AG08396 (cell line): ENCODE measurements at regions not wholly inside any gene's neighbourhood (a gene's known extent, or its start where the extent isn't known, plus 50 kb on each side); places are given as distances from the start of the nearest gene placed in this dataset.
"Not testable (repeated sequence)": the region's sequence is repeated elsewhere in the genome, so short reads cannot be mapped to it uniquely, and the experiment has no call there.

Source experiments
- DNase-seq: peaks from one replicate; pipeline ENCODE4 v3.0.0; 2012; ENCODE audit warnings: low spot score, mixed read lengths

- not testable (repeated sequence) for DNase-seq
Measured at GRCh38 chrX:132302687-132303086, 83.4 kb upstream of the RAP2C start.

DNA sequence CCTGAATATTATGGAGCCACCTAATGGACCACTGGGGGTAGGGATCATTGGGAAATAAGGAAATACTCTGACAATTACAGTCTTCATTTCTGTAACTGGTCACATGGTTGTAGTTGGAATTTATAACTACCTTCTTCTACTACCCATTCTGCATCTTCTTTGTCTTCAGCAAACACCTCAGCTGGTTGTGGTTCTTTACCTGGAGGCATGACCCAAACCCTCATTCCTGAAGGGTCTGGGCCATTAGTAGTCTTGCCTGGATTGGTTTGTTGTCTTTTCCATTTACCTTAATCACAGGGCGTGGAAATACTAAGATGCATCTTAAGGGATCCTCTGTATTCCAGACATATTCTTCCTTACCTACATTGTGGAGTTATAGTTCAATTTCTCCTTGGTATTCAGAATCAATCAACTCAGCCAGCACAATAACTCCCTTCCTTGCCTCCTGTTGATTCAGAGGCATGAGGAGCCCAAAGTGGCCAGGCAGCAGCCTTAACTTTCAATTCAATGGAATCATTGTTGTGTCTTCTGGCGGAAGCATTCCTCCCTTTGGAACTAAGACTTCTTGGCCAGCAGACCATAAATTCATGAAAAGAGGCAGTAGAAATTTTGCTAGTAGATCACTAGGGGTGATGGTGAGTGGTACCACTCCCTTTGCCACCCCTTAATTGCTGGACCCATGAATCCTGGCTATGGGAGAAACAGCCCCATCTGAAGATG is 75.7 kb upstream of the RAP2C start:
- no peak for DNase-seq

DNA sequence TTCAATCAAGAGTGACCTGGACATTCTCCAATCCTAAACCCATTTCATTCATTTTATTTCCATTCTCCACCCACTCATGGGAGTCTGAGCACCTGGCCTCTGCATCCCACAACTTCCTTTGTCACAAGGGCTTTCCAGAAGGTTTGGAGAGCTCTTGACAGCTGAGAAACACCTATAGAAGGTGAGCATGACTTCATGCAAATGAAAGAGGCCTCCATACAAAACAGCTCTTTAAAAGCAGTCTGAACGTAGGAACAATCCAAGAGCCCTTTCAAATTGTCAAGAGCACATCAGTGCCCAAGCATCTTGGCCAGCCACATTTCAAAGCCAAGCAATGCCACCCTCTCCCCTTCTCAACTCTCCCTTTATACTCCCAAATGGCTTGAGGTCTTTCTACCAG is 74.9 kb upstream of the RAP2C start:
- DNase-seq = no peak

- peak; percentile 67 for DNase-seq
Measured at GRCh38 chrX:132292793-132293192, 73.5 kb upstream of the RAP2C start.

DNA sequence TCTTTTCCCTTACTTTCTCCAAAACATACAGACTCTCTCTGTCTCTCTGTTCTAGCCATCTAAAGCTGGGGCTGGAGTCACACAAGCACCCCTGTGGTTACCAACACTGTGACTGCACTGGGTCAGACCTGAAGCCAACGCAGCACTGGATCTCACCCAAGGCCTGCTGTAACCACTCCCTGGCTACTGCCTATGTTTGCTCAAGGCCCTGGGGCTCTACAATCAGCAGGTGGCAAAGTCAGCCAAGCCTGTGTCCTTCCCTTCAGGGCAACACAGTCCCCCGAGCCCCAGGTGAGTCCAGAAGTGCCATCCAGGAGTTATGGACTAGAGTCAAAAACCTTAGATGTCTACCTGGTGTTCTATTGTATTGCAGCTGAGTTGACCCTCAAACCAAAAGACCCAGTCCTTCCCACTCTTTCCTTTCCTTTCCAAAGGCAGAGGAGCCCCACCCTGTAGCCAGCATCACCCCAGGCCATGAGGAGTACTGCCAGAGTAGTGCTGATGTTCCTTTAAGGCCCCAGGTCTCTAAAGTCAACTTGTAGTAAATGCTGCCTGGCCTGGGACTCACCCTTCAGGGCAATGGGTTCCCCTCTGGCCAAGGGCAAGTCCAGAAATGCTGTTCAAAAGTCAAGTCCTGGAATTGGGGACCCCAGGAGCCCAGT is 58.8 kb upstream of the RAP2C start:
- DNase-seq = no peak

DNA sequence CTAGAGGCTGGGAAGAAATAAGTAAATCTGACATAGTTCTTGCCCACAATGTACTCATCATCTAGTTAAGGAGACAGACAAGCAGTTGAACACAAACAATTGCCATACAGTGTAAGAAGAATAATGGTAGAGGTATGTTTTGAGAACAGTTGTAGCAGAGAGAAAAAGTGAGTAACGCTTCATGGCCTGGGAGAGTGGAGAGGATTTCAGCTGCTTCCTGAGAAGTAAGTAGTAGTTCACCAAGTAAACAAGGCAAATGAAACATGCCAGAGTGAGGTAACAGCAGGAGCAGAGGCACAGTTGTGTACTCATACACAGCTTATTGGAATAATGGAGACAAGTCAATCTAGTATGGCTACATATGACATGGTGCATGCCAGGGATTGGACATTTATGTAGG is 53.6 kb upstream of the RAP2C start:
- no peak for DNase-seq

DNA sequence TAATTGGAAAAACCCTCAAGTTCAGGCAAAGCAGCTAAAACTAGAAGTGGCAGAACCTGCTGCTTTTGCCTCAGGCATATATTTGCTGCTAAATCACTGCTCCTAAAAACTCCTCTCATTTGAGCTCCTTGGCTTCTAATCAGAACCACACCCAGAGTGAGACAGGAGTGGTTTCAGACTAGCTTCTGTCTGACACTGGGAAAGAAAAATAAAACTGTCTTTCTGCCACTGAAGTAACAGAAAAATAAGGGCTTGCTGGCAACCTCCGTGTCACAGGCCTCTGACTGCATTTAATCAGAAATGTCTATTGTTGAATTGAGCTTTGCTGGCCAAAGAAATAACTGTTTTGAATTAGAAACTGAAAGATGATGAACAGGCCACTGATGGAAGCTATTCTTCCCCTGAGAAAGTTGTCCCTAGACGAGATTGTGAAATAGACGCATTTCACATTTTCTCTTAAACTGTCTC is 52.1 kb upstream of the RAP2C start:
- no peak for DNase-seq

GRCh38 chrX:132270699-132271098 is 51.5 kb upstream of the RAP2C start:
- peak; percentile 18 for DNase-seq

GRCh38 chrX:132270021-132270420 is 50.8 kb upstream of the RAP2C start:
- no peak for DNase-seq
